Effector memory CD4-positive, alpha-beta T cell (primary cell): ENCODE measurements at regions not wholly inside any gene's neighbourhood (a gene's known extent, or its start where the extent isn't known, plus 50 kb on each side); places are given as distances from the start of the nearest gene placed in this dataset.
"Not testable (repeated sequence)": the region's sequence is repeated elsewhere in the genome, so short reads cannot be mapped to it uniquely, and the experiment has no call there.

Experiments
- DNase-seq, 3 donors: peaks; one replicate each; pipeline ENCODE4 v3.0.0-alpha.2; 2020
- H3K27ac ChIP-seq: 2 replicates; pipeline ENCODE4 v1.7.0; 2013; ENCODE audit warnings: mild to moderate bottlenecking, low read length, moderate library complexity; ENCODE audit not compliant: insufficient read depth, poor library complexity, severe bottlenecking
- H3K27me3 ChIP-seq: replicated peaks from 2 replicates; pipeline ENCODE4 v1.7.0; 2013; ENCODE audit warnings: mild to moderate bottlenecking, low read length; ENCODE audit not compliant: insufficient read depth, control insufficient read depth, poor library complexity, severe bottlenecking
- H3K36me3 ChIP-seq: 2 replicates; pipeline ENCODE4 v1.7.0; 2013; ENCODE audit warnings: mild to moderate bottlenecking, low read length, moderate library complexity; ENCODE audit not compliant: control insufficient read depth, insufficient read depth
- H3K4me1 ChIP-seq: 2 replicates; pipeline ENCODE4 v1.7.0; 2013; ENCODE audit warnings: low read length, mild to moderate bottlenecking; ENCODE audit not compliant: control insufficient read depth, insufficient read depth, poor library complexity, severe bottlenecking
- H3K4me3 ChIP-seq: 2 replicates; pipeline ENCODE4 v1.7.0; 2013; ENCODE audit warnings: low read length, low read depth, mild to moderate bottlenecking; ENCODE audit not compliant: insufficient read depth, poor library complexity, severe bottlenecking
- H3K9me3 ChIP-seq: 2 replicates; pipeline ENCODE4 v1.7.0; 2013; ENCODE audit warnings: mild to moderate bottlenecking, low read length, moderate library complexity; ENCODE audit not compliant: control insufficient read depth

DNA sequence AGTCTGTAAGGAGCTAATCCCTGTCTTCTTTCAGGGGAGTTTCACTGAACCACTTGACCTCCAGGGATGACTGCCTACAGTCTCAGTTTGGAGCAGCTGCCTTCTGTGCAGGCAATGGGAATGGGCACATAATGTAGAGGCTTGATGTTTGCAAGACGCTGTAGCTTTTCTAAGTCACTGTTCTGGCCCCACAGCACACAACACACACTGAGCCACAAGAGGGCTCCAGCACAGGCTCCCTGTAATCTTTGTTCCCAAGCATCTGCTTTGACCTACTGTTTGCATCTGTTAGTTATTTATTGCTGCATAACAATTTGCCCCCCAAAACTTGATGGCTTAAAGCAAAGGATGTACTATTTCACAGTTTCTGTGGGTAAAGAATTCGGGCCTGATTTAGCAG lies 419.0 kb upstream of the ASIC2 start:
- Histone ChIP-seq H3K27ac (no peak overlapping the region), H3K27me3 (no peaks in the 10 kb centered on the region), H3K4me1 (no peaks in the 10 kb centered on the region), H3K9me3 (no peaks in the 10 kb centered on the region), H3K36me3 (no peaks in the 10 kb centered on the region), H3K4me3 (no peak overlapping the region)
- DNase-seq, result no peak

DNA sequence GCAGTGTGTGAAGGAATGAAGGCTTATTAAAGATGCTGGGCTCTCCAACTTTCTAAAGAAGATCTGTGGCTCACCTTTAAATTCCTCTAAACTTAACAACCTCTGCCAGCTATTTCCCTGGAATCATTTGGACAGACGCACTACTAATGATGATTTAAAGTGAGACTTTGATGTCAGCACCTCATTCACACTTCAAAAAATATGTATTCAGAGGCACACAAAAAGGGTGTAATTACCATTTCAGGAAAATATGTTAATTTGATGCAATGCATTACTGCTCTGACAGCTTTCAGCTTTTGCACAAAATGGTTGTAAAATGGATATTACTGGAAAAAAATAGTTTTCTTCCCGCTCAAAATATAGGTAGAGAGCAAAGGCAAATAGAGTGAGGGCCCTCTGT lies 423.9 kb upstream of the ASIC2 start:
- no peak for DNase-seq
- H3K27ac ChIP-seq, result no peak overlapping the region
- H3K4me1 ChIP-seq, result no peaks in the 10 kb centered on the region

DNA sequence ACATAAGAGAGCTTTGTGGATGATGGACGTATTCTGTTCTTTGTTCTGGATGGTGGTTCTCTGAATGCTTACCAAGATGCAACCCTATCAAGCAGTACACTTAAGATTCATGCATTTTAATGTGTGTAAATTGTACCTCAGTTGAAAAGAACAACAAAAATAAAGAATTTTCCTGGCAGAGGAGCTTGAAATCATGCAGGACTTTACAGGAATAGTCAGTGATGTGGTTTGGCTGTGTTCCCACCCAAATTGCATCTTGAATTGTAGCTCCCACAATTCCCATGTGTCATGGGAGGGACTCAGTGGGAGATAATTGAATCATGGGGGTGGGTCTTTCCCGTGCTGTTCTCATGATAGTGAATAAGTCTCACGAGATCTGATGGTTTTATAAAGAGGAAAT lies 430.6 kb upstream of the ASIC2 start:
- H3K27ac ChIP-seq, result not testable (repeated sequence)

More for the DNA sequence above, 423.9 kb upstream of the ASIC2 start:
- Histone ChIP-seq H3K4me3 (no peak overlapping the region), H3K36me3 (no peaks in the 10 kb centered on the region), H3K9me3 (no peaks in the 10 kb centered on the region), H3K27me3 (no peaks in the 10 kb centered on the region)

GRCh38 chr17:33725675-33726271 lies 432.7 kb upstream of the ASIC2 start:
- no peaks in the 10 kb centered on the region for H3K36me3 ChIP-seq
- no peak for DNase-seq
- H3K4me1 ChIP-seq, result no peaks in the 10 kb centered on the region
- no peak overlapping the region for H3K27ac ChIP-seq
- no peak overlapping the region for H3K4me3 ChIP-seq
- no peaks in the 10 kb centered on the region for H3K9me3 ChIP-seq
- no peaks in the 10 kb centered on the region for H3K27me3 ChIP-seq

More for the DNA sequence above, 430.6 kb upstream of the ASIC2 start:
- not testable (repeated sequence) for H3K27me3 ChIP-seq, H3K36me3 ChIP-seq, DNase-seq, H3K4me1 ChIP-seq, H3K9me3 ChIP-seq, H3K4me3 ChIP-seq

GRCh38 chr17:33730131-33730530 lies 437.0 kb upstream of the ASIC2 start:
- Histone ChIP-seq H3K27ac (no peak overlapping the region), H3K9me3 (peaks cover 3% of the 10 kb centered on the region), H3K4me1 (no peaks in the 10 kb centered on the region), H3K27me3 (no peaks in the 10 kb centered on the region), H3K4me3 (no peak overlapping the region), H3K36me3 (no peaks in the 10 kb centered on the region)
- DNase-seq, result no peak

- Histone ChIP-seq H3K27ac (no peak overlapping the region), H3K36me3 (no peaks in the 10 kb centered on the region), H3K4me3 (no peak overlapping the region), H3K9me3 (peaks cover 3% of the 10 kb centered on the region), H3K27me3 (no peaks in the 10 kb centered on the region), H3K4me1 (no peaks in the 10 kb centered on the region)
- no peak for DNase-seq
These were observed 439.0 kb upstream of the ASIC2 start for GRCh38 chr17:33732116-33732515.

- H3K27me3 ChIP-seq, result peaks cover 4% of the 10 kb centered on the region
- H3K27ac ChIP-seq, result no peak overlapping the region
- no peak for DNase-seq
- no peak overlapping the region for H3K4me3 ChIP-seq
- H3K4me1 ChIP-seq, result no peaks in the 10 kb centered on the region
- H3K9me3 ChIP-seq, result no peaks in the 10 kb centered on the region
- no peaks in the 10 kb centered on the region for H3K36me3 ChIP-seq
These were observed 446.6 kb upstream of the ASIC2 start for GRCh38 chr17:33739714-33740113.

- no peak for DNase-seq
- Histone ChIP-seq H3K36me3 (no peaks in the 10 kb centered on the region), H3K27ac (no peak overlapping the region), H3K4me3 (no peak overlapping the region), H3K4me1 (no peaks in the 10 kb centered on the region), H3K9me3 (no peaks in the 10 kb centered on the region), H3K27me3 (no peaks in the 10 kb centered on the region)
These were observed 452.1 kb upstream of the ASIC2 start for GRCh38 chr17:33745047-33745760.

DNA sequence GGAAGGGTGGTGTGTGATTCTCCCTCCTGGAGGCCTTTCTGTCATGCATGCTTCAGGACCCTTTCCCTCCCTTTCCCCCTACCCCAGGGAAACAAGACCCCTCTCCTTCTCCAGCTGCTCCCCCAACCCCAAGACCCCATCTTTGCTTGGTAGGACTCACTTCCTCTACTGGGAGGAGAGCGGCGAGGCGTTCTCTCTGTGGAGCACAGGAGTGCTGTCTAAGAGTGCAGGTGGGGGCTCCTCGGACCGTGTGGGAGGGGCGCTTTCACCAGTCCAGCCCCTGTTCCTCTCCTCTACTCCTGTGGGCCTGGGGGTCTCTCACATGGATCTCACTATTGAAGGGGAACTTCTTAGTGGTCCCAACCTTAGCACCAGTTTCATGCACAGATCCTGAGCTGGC lies 456.1 kb upstream of the ASIC2 start:
- H3K36me3 ChIP-seq, result no peaks in the 10 kb centered on the region
- H3K27ac ChIP-seq, result no peak overlapping the region
- DNase-seq, result no peak
- no peaks in the 10 kb centered on the region for H3K9me3 ChIP-seq
- peaks cover 4% of the 10 kb centered on the region for H3K27me3 ChIP-seq
- H3K4me3 ChIP-seq, result no peak overlapping the region
- H3K4me1 ChIP-seq, result no peaks in the 10 kb centered on the region

DNA sequence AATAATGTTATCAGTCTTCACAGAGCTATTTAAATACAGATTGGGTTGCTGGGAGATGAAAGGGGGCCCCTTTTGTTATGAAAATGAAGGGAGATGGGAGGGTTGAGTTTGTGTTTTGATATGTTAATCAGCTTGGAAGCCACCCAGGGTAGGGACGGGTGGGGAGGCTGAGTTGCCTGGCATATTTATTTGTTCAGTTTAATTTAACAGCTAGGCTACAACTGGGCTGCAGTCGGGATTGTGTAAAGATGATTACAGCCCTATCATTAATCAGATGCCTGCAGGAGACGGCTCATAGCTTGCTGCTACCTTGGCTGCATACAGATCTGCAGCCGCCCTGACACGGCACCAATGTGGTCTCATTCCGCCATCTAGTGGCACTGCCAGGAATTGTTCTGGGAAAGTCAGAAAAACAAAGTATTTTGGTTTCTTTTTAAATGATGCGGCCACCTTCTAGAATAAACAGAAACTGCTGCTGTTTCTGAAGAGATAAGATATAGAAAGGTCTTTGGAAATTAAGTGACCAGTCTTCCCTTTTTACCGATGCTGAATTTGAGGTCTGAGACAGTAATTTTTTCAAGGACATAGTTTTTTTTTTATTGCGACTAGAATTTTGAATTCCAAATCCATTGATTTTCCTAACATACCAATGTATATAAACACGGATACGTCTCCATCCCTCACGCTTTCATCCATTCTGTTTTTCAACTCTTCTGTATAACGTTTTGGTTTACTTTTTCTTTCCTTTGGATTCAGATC lies 458.0 kb upstream of the ASIC2 start:
- H3K36me3 ChIP-seq, result no peaks in the 10 kb centered on the region
- DNase-seq, result peak; percentile 5 to 24 (median 12)
- no peaks in the 10 kb centered on the region for H3K4me1 ChIP-seq
- H3K9me3 ChIP-seq, result no peaks in the 10 kb centered on the region
- H3K27ac ChIP-seq, result no peak overlapping the region
- H3K4me3 ChIP-seq, result no peak overlapping the region
- H3K27me3 ChIP-seq, result peaks cover 4% of the 10 kb centered on the region
